Fibroblast of pulmonary artery (primary cell): ENCODE measurements at regions not wholly inside any gene's neighbourhood (a gene's known extent, or its start where the extent isn't known, plus 50 kb on each side); places are given as distances from the start of the nearest gene placed in this dataset.
"Not testable (repeated sequence)": the region's sequence is repeated elsewhere in the genome, so short reads cannot be mapped to it uniquely, and the experiment has no call there.

Experiments
- DNase-seq: peaks from one replicate; pipeline ENCODE4 v3.0.0-alpha.2; 2010; ENCODE audit warnings: low read depth
- H3K4me3 ChIP-seq: replicated peaks from 2 replicates; pipeline ENCODE4 v1.5.1; 2011; ENCODE audit warnings: low read depth, mild to moderate bottlenecking, control low read depth, low read length, moderate library complexity
- CTCF ChIP-seq: IDR thresholded peaks from 2 replicates; pipeline ENCODE4 v1.5.1; 2011; ENCODE audit warnings: mild to moderate bottlenecking, control low read depth, low read length, inconsistent platforms; ENCODE audit errors: missing control alignments

DNA sequence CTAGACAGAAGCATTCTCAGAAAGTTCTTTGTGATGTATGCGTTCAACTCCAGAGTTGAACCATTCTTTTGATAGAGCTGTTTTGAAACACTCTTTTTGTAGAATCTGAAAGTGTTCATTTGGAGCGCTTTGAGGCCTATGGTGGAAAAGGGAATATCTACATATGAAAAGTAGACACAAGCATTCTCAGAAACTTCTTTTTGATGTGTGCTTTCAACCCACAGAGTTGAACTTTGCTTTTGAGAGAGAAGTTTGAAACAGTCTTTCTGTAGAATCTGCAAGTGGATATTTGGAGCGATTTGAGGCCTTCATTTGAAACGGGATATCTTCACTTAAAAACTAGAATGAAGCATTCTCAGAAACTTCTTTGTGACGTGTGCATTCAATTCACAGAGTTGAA lies 582.6 kb upstream of the ZNF337 start:
- no peak for DNase-seq
- H3K4me3 ChIP-seq, result no peak overlapping the region
- TF ChIP-seq CTCF, result no peak

DNA sequence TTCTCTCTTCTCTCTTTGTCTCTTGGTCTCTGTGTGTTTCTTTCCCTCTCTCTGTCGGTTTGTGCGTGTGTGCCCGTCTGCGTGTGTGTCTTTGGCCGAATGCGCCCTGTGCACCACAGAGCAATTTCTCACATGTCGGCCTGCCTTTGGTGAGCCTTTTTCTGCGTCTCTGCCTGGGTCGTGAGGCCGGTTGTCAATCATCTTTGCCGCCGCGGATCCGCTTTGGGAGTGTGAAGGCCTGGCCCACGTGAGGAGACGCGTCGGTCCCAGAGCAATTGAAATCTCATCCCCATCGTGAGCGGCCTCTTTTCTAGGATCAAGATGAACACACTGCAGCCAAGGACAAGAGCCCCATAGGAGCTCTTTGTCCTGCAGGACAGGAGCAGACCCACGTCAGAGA lies 580.7 kb upstream of the ZNF337 start:
- TF ChIP-seq CTCF, result no peak
- no peak for DNase-seq
- H3K4me3 ChIP-seq, result no peak overlapping the region

DNA sequence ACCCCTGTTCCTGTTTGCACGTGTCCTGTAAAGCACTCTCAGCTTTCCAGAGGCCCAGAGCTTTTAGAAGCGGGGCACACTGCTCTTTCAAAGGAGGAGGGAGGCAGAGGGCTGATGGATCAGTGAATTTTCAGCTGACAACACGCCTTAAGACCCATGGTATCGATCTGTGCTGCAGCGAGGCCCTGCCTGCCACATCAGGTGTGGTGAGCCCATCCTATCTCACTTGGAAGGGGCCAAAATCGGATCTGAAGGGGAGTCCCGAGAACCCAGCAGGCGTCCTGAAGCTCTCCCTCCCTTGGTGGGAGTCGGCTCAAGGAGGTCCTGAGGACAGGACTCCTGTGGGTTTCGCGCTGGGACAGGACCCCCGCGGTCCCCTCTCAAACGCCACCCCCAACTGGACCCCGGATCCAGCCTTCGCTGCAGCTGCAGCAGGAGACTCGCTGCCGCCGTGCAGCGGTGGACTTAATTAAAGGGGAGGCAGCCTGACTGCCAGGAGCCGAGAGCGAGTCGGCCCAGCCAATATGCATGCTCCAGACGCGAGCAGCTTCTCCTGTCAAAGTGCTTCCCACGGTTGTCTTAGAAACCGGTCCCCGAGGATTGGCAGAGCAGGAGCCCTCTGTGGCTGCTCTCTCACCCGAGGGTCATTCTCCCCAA lies 580.0 kb upstream of the ZNF337 start:
- DNase-seq, result peak; percentile 7

GRCh38 chr20:26268762-26269161 lies 572.1 kb upstream of the ZNF337 start:
- not testable (repeated sequence) for DNase-seq, H3K4me3 ChIP-seq

More for the DNA sequence above, 580.0 kb upstream of the ZNF337 start:
- no peak overlapping the region for H3K4me3 ChIP-seq
- no peak for TF ChIP-seq CTCF

- not testable (repeated sequence) for DNase-seq, H3K4me3 ChIP-seq
Observed at GRCh38 chr20:26260925-26261324, 564.3 kb upstream of the ZNF337 start.

DNA sequence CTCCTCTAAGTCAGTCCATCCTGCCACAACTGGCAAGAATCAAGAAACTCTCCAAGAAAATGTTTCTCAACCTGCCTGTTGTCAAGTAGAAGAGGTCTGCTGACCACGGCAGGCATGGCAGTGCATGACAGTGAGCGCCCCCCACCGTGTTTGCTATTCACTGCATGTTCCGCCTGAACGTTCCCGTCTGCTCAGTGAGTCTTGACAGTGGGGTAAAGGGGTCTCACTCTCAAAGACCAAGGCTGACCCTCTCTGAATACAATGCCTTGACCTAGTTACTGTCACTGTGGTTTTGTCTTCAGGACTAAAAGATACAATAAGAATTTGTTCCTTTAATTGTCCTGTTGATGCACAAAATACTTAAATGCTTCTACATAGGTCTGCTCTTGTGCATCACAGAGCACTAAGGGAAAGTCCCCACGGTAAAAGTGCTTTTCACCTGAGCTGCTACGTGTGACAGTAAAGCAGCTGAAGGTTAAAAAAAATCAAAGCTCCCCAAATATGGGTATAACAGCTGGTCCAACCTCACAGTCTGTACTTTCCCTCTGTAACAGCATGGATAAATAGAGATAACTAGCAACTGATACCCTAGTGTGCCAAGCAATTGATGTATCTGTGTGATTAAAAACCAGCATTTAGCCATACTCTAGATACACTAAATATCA lies 555.8 kb upstream of the ZNF337 start:
- H3K4me3 ChIP-seq, DNase-seq: not testable (repeated sequence)

DNA sequence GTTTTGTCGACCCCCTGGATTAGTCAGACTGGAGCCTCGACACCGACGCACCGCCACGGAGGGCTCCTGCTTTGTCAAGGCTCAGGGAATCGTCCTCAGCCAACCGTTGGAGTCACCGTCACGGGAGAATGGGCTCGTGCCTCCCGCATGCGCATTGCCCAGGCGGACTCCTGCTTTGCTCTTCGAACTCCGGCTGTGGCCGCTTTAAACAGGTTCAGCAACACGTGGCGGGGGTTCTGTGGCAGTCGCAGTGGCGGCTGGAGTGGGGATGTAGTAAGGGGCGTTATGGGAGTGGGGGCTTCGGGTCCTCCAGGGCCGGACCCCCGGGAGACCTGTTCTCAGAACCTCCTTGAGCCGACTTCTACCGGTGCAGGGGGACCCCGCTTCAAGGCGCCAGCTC lies 554.7 kb upstream of the ZNF337 start:
- not testable (repeated sequence) for DNase-seq, H3K4me3 ChIP-seq

DNA sequence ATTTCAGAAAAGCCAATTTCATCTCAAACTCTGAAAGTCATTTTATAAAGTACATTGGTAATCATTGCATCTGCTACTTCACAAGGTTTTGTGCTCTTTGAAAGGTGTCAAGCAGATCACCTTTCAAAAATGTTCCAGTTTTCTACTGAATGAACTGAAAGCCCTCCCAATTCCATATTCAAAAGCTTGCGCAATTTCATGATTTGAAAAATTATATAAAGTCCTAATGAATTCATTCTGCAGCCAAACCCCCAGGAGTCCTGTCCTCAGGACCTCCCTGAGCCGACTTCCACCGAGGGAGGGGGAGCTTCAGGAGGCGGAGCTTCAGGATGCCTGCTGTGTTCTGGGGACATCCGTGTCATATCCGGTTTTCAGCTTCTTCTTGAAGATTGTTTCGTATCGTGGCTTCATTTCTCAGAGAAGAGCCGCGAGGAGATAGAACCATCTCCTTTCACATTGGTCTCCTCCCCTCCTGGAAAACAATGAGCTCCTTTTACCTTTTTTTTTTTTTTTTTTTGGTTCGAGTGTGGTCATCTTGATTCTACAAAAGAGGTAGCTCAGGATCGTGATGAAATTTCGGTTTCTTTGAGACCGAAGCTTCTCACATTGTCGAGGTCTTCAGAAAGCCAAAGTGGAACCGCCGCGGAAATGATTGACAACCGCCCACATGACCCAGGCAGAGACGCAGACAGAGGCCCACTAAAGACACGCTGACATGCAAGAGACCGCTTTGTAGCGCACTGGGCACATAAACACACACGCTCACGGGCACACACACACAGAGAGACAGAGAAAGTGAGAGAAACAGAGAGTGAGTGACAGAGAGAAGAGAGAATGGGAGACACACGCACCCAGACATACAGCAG lies 553.8 kb upstream of the ZNF337 start:
- H3K4me3 ChIP-seq, DNase-seq: not testable (repeated sequence)

GRCh38 chr20:26243731-26244130 lies 547.1 kb upstream of the ZNF337 start:
- H3K4me3 ChIP-seq, result no peak overlapping the region
- no peak for DNase-seq
- TF ChIP-seq CTCF, result no peak

- DNase-seq, H3K4me3 ChIP-seq: not testable (repeated sequence)
Observed at GRCh38 chr20:26220609-26221008, 524.0 kb upstream of the ZNF337 start.

GRCh38 chr20:26219546-26219945 lies 522.9 kb upstream of the ZNF337 start:
- DNase-seq, result not testable (repeated sequence)

More at GRCh38 chr20:26219546-26219945, 522.9 kb upstream of the ZNF337 start:
- H3K4me3 ChIP-seq, result not testable (repeated sequence)
